HG03378 (cell line): ENCODE measurements at regions not wholly inside any gene's neighbourhood (a gene's known extent, or its start where the extent isn't known, plus 50 kb on each side); places are given as distances from the start of the nearest gene placed in this dataset.
A peak's percentile ranks its signal among the peaks of the same experiment; 100 is the strongest.

ENCODE experiments used
- ATAC-seq: cut with Tn5 transposase; IDR thresholded peaks from one replicate; pipeline ENCODE4 v1.9.1; 2021; ENCODE audit warnings: mild to moderate bottlenecking, moderate library complexity; ENCODE audit not compliant: unreplicated experiment

GRCh38 chr5:97400537-97400936, 217.5 kb upstream of the RIOK2 start:
- no peak for ATAC-seq

GRCh38 chr5:97405941-97406340, 222.9 kb upstream of the RIOK2 start:
- ATAC-seq: no peak

GRCh38 chr5:97406946-97407676, 224.1 kb upstream of the RIOK2 start:
- ATAC-seq: no peak

- ATAC-seq: no peak
These were observed 225.3 kb upstream of the RIOK2 start for GRCh38 chr5:97408331-97408730.

GRCh38 chr5:97412959-97413358, 229.9 kb upstream of the RIOK2 start:
- no peak for ATAC-seq

GRCh38 chr5:97417986-97418385, 234.9 kb upstream of the RIOK2 start:
- no peak for ATAC-seq

GRCh38 chr5:97418462-97418861, 235.4 kb upstream of the RIOK2 start:
- ATAC-seq: no peak

GRCh38 chr5:97420646-97421045, 237.6 kb upstream of the RIOK2 start:
- ATAC-seq: no peak

GRCh38 chr5:97422678-97423077, 239.6 kb upstream of the RIOK2 start:
- ATAC-seq: no peak

GRCh38 chr5:97425511-97425910, 242.5 kb upstream of the RIOK2 start:
- no peak for ATAC-seq

GRCh38 chr5:97427235-97427634, 244.2 kb upstream of the RIOK2 start:
- no peak for ATAC-seq

GRCh38 chr5:97434021-97434420, 251.0 kb upstream of the RIOK2 start:
- no peak for ATAC-seq

- ATAC-seq: no peak
These were observed 253.4 kb upstream of the RIOK2 start for GRCh38 chr5:97436405-97436804.

GRCh38 chr5:97443740-97444139, 260.7 kb upstream of the RIOK2 start:
- ATAC-seq: no peak

- no peak for ATAC-seq
These were observed 266.1 kb upstream of the RIOK2 start for GRCh38 chr5:97449172-97449571.

GRCh38 chr5:97452646-97453045, 269.6 kb upstream of the RIOK2 start:
- no peak for ATAC-seq

- ATAC-seq: no peak
These were observed 270.2 kb upstream of the RIOK2 start for GRCh38 chr5:97453263-97453662.

- ATAC-seq: no peak
These were observed 271.0 kb upstream of the RIOK2 start for GRCh38 chr5:97454015-97454414.

GRCh38 chr5:97455996-97456395, 272.9 kb upstream of the RIOK2 start:
- ATAC-seq: no peak

GRCh38 chr5:97458851-97459250, 275.8 kb upstream of the RIOK2 start:
- ATAC-seq: no peak

GRCh38 chr5:97471951-97472350, 288.9 kb upstream of the RIOK2 start:
- ATAC-seq: no peak

- no peak for ATAC-seq
These were observed 292.8 kb upstream of the RIOK2 start for GRCh38 chr5:97475847-97476246.

- ATAC-seq: peak; percentile 60
These were observed 293.9 kb upstream of the RIOK2 start for GRCh38 chr5:97476852-97477534.
